Suprapubic skin (tissue), 4 donors: ENCODE measurements at regions not wholly inside any gene's neighbourhood (a gene's known extent, or its start where the extent isn't known, plus 50 kb on each side); places are given as distances from the start of the nearest gene placed in this dataset.

ENCODE experiments used
- DNase-seq, 2 donors: peaks; one replicate each; pipeline ENCODE4 v3.0.0-alpha.2; 2019; ENCODE audit warnings: low spot score in 2 of 2
- H3K27ac ChIP-seq: fragments of 200-600 bp; sonication (generic); one replicate; pipeline ENCODE4 v1.5.1; 2019
- H3K27me3 ChIP-seq: fragments of 200-600 bp; sonication (generic); one replicate; pipeline ENCODE4 v1.5.1; 2019
- H3K36me3 ChIP-seq: fragments of 200-600 bp; sonication (generic); one replicate; pipeline ENCODE4 v1.5.1; 2019
- H3K4me1 ChIP-seq: fragments of 200-600 bp; sonication (generic); one replicate; pipeline ENCODE4 v1.5.1; 2019
- H3K4me3 ChIP-seq: fragments of 200-600 bp; sonication (generic); one replicate; pipeline ENCODE4 v1.5.1; 2019; ENCODE audit warnings: mild to moderate bottlenecking
- H3K9me3 ChIP-seq: fragments of 200-600 bp; sonication (generic); one replicate; pipeline ENCODE4 v1.5.1; 2019
- EP300 ChIP-seq: sonication (generic); formaldehyde crosslinking; IDR thresholded peaks from one replicate; pipeline ENCODE4 v1.6.1; 2017; ENCODE audit warnings: antibody characterized with exemption
- POLR2A ChIP-seq, 2 donors: fragments of 450-650 bp; IDR thresholded peaks; one replicate each; pipeline ENCODE4 v1.6.1; 2017; ENCODE audit warnings: antibody characterized with exemption in 2 of 2, mild to moderate bottlenecking in 2 of 2, moderate library complexity in 2 of 2
- POLR2AphosphoS5 ChIP-seq, 3 donors: sonication (generic); formaldehyde crosslinking; IDR thresholded peaks; one replicate each; pipeline ENCODE4 v1.6.1; 2017; ENCODE audit warnings: antibody characterized with exemption in 3 of 3
- WGBS: methylation state at CpG from one replicate; pipeline ENCODE4 v1.1.5; 2018; 5-methylcytosine and 5-hydroxymethylcytosine counted together
- TF ChIP-seq, protein P1 (sequence below), 2 donors: fragments of 200-600 bp in 1 of 2; fragments of 450-650 bp in 1 of 2; sonication (generic) in 1 of 2; IDR thresholded peaks; one replicate each; pipeline ENCODE4 v1.5.1; 2016 to 2019; ENCODE audit warnings: antibody characterized with exemption in 2 of 2, mild to moderate bottlenecking in 1 of 2, moderate library complexity in 1 of 2

DNA sequence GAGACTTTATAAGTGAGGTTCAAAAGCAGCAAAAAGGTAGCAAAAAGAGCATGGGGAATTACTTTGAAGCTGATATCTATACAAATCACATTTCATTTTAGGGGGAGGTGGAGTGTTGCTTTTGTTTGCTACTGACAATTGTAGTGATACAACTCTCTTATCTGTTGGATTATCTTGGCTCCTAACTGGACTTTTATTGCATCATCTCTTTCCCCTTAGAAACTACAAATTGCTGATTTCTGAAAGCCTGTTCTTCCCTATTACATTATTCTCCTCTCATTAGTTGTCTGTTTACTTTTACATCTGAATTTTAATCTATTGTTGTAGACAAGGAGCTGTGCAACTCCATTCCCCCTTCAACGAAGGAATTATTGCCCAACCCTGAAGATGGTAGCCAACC is 75.0 kb upstream of the GNPDA2 start:
- no peaks in the 10 kb centered on the region for H3K36me3 ChIP-seq
- no peaks in the 10 kb centered on the region for H3K4me1 ChIP-seq
- no peak for DNase-seq
- H3K4me3 ChIP-seq: no peak overlapping the region
- TF ChIP-seq POLR2AphosphoS5 (IDR thresholded peaks at IDR 0.05) (no peak), POLR2A (IDR thresholded peaks at IDR 0.05) (no peak), EP300 (no peak)
- TF ChIP-seq, protein P1, sequence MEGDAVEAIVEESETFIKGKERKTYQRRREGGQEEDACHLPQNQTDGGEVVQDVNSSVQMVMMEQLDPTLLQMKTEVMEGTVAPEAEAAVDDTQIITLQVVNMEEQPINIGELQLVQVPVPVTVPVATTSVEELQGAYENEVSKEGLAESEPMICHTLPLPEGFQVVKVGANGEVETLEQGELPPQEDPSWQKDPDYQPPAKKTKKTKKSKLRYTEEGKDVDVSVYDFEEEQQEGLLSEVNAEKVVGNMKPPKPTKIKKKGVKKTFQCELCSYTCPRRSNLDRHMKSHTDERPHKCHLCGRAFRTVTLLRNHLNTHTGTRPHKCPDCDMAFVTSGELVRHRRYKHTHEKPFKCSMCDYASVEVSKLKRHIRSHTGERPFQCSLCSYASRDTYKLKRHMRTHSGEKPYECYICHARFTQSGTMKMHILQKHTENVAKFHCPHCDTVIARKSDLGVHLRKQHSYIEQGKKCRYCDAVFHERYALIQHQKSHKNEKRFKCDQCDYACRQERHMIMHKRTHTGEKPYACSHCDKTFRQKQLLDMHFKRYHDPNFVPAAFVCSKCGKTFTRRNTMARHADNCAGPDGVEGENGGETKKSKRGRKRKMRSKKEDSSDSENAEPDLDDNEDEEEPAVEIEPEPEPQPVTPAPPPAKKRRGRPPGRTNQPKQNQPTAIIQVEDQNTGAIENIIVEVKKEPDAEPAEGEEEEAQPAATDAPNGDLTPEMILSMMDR (IDR thresholded peaks at IDR 0.05): no peak
- 64% methylated on average over 1 of the region's 1 CpG for WGBS
- H3K27ac ChIP-seq: no peak overlapping the region
- peaks cover 9% of the 10 kb centered on the region for H3K9me3 ChIP-seq
- no peaks in the 10 kb centered on the region for H3K27me3 ChIP-seq

DNA sequence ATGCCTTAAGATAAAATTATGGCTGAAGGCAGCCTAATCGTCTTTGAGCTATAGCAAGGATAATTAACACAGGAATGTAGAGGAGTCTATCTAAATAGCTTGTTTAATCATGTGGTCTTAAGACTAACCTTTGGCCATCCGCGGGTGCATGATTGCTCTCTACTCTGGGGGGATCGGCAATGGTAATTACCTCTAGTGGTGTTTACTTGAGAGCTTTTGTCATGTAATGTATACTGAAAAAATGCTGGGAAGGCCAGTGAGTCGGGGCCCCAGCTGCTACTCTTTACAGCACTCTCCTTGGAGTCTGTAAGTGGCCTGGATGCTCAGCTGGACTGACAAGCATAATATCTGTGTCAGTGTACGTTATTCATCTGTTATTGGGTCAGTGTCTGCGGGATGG is 65.5 kb upstream of the GNPDA2 start:
- no peaks in the 10 kb centered on the region for H3K27me3 ChIP-seq
- no peak overlapping the region for H3K27ac ChIP-seq
- DNase-seq: no peak
- no peaks in the 10 kb centered on the region for H3K4me1 ChIP-seq
- WGBS: 81% methylated on average over 7 of the region's 7 CpGs
- no peak for TF ChIP-seq POLR2A (IDR thresholded peaks at IDR 0.05)
- TF ChIP-seq, protein P1 (IDR thresholded peaks at IDR 0.05): no peak
- TF ChIP-seq POLR2AphosphoS5 (IDR thresholded peaks at IDR 0.05): no peak
- TF ChIP-seq EP300: no peak
- no peaks in the 10 kb centered on the region for H3K9me3 ChIP-seq
- no peaks in the 10 kb centered on the region for H3K36me3 ChIP-seq
- no peak overlapping the region for H3K4me3 ChIP-seq

DNA sequence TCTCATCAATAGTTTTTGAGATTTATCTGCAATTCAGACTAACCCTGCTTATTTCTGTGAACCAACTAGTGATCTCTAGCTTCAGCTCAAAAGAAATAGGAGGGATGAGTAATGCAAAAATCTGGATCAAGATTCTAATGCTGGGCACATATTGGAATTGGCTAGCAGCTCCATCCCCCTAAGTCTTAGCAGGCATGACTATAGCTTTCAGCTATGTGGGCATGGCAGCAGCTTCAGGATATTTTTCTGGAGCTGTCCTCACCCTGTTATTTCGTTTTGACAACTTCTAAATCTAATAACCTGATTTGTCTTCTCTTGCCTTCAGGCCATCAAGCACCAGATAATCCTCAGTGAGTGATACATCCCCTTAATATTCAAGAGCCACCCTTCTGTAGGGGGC is 50.8 kb upstream of the GNPDA2 start:
- no peaks in the 10 kb centered on the region for H3K27me3 ChIP-seq
- H3K4me1 ChIP-seq: no peaks in the 10 kb centered on the region
- WGBS: 8% methylated on average over 1 of the region's 1 CpG
- no peak for TF ChIP-seq EP300
- TF ChIP-seq, protein P1 (IDR thresholded peaks at IDR 0.05): no peak
- TF ChIP-seq POLR2A (IDR thresholded peaks at IDR 0.05): no peak
- TF ChIP-seq POLR2AphosphoS5 (IDR thresholded peaks at IDR 0.05): no peak
- H3K27ac ChIP-seq: no peak overlapping the region
- H3K9me3 ChIP-seq: peaks cover 8% of the 10 kb centered on the region
- H3K36me3 ChIP-seq: no peaks in the 10 kb centered on the region
- no peak for DNase-seq
- H3K4me3 ChIP-seq: no peak overlapping the region
